Smooth muscle cell (in vitro differentiated cells): ENCODE measurements at regions not wholly inside any gene's neighbourhood (a gene's known extent, or its start where the extent isn't known, plus 50 kb on each side); places are given as distances from the start of the nearest gene placed in this dataset.

Source experiments
- DNase-seq: peaks from one replicate; lab custom pipeline; 2025; ENCODE audit not compliant: unreplicated experiment; lab: John Stamatoyannopoulos, UW
- H2AFZ ChIP-seq: fragments of 200-600 bp; sonication (generic); 2 replicates; pipeline ENCODE4 v1.6.0; 2016; ENCODE audit warnings: antibody characterized with exemption, low read depth, mild to moderate bottlenecking
- H3F3A ChIP-seq: fragments of 200-600 bp; sonication (generic); 2 replicates; pipeline ENCODE4 v1.6.0; 2017; ENCODE audit warnings: antibody characterized with exemption, low read depth
- H3K27ac ChIP-seq: fragments of 200-600 bp; sonication (generic); 2 replicates; pipeline ENCODE4 v1.5.1; 2016; ENCODE audit warnings: low read depth, mild to moderate bottlenecking
- H3K27me3 ChIP-seq: fragments of 200-600 bp; sonication (generic); 2 replicates; pipeline ENCODE4 v1.6.1; 2016; ENCODE audit warnings: low read depth, mild to moderate bottlenecking
- H3K36me3 ChIP-seq: fragments of 200-600 bp; sonication (generic); 2 replicates; pipeline ENCODE4 v1.5.1; 2016; ENCODE audit warnings: low read depth
- H3K4me1 ChIP-seq: fragments of 200-600 bp; sonication (generic); 2 replicates; pipeline ENCODE4 v1.5.1; 2016; ENCODE audit warnings: low read depth
- H3K4me2 ChIP-seq: fragments of 200-600 bp; sonication (generic); 2 replicates; pipeline ENCODE4 v1.6.0; 2016; ENCODE audit warnings: mild to moderate bottlenecking
- H3K4me3 ChIP-seq: fragments of 200-600 bp; sonication (generic); 2 replicates; pipeline ENCODE4 v1.5.1; 2016; ENCODE audit warnings: mild to moderate bottlenecking
- H3K79me2 ChIP-seq: fragments of 200-600 bp; sonication (generic); 2 replicates; pipeline ENCODE4 v1.6.0; 2016; ENCODE audit warnings: low read depth, mild to moderate bottlenecking
- H3K9ac ChIP-seq: fragments of 200-600 bp; sonication (generic); 2 replicates; pipeline ENCODE4 v1.6.0; 2016; ENCODE audit warnings: low read depth
- H3K9me3 ChIP-seq: fragments of 200-600 bp; sonication (generic); replicated peaks from 2 replicates; pipeline ENCODE4 v1.5.1; 2016; ENCODE audit warnings: low read depth
- H4K20me1 ChIP-seq: fragments of 200-600 bp; sonication (generic); 2 replicates; pipeline ENCODE4 v1.6.0; 2016; ENCODE audit warnings: low read depth
- WGBS: methylation state at CpG from one replicate; pipeline ENCODE4 v1.1.7; 2016; ENCODE audit warnings: low lambda C conversion rate; 5-methylcytosine and 5-hydroxymethylcytosine counted together
- TF ChIP-seq, protein P1 (sequence below): fragments of 200-600 bp; sonication (generic); IDR thresholded peaks from 2 replicates; pipeline ENCODE4 v1.5.1; 2017; ENCODE audit warnings: borderline replicate concordance, mild to moderate bottlenecking, antibody characterized with exemption; ENCODE audit not compliant: insufficient read depth, poor library complexity, severe bottlenecking

GRCh38 chr4:19924761-19925160 is 326.9 kb upstream of the SLIT2 start:
- H3K9me3 ChIP-seq, result no peaks in the 10 kb centered on the region
- no peak overlapping the region for H3K27ac ChIP-seq
- 96% methylated on average over 1 of the region's 1 CpG for WGBS
- H4K20me1 ChIP-seq, result no peaks in the 10 kb centered on the region
- no peak overlapping the region for H2AFZ ChIP-seq
- no peak overlapping the region for H3K4me2 ChIP-seq
- no peaks in the 10 kb centered on the region for H3K36me3 ChIP-seq
- no peaks in the 10 kb centered on the region for H3K79me2 ChIP-seq
- DNase-seq, result no peak
- H3K9ac ChIP-seq, result no peak overlapping the region
- H3K27me3 ChIP-seq, result no peaks in the 10 kb centered on the region
- H3K4me3 ChIP-seq, result no peak overlapping the region
- H3F3A ChIP-seq, result peaks cover 13% of the 10 kb centered on the region
- TF ChIP-seq, protein P1, sequence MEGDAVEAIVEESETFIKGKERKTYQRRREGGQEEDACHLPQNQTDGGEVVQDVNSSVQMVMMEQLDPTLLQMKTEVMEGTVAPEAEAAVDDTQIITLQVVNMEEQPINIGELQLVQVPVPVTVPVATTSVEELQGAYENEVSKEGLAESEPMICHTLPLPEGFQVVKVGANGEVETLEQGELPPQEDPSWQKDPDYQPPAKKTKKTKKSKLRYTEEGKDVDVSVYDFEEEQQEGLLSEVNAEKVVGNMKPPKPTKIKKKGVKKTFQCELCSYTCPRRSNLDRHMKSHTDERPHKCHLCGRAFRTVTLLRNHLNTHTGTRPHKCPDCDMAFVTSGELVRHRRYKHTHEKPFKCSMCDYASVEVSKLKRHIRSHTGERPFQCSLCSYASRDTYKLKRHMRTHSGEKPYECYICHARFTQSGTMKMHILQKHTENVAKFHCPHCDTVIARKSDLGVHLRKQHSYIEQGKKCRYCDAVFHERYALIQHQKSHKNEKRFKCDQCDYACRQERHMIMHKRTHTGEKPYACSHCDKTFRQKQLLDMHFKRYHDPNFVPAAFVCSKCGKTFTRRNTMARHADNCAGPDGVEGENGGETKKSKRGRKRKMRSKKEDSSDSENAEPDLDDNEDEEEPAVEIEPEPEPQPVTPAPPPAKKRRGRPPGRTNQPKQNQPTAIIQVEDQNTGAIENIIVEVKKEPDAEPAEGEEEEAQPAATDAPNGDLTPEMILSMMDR, result no peak
- H3K4me1 ChIP-seq, result no peaks in the 10 kb centered on the region

DNA sequence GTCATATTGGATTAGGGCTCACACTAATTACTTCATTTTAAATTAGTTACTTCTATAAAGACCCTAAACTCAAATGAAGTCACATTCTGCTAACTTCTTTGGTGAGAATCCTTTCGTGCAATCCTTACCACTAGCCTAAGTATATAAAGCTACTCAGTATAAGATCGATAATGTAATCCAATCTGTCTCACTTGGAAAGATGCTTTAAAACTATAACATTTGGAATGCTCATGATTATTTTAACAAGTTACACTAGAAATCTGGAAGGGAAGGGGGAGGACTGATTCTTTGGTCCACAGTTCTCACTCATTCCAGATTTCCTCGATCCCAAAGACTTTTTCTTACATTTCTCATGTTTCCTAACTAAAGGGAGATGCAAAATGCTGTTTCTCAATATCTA is 336.4 kb upstream of the SLIT2 start:
- TF ChIP-seq, protein P1, result no peak
- WGBS, result 93% methylated on average over 3 of the region's 3 CpGs

DNA sequence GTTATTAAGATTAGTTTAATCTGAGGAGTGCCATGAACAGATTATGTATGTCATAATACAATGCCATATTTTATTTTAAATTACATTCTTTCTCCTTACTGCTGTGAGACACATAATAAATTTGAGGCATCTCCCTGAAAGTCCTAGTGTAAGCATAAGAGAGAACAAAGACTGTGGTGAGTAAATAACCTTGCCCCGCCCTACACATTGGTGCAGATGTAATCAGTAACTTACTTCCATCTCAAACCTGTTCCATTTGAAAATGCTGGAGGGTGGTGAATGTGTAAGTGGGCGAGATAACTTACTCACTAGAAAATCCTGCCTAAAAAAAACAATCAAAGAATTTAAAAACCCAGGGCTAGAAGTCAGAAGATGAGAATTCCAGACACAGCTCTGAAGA is 338.1 kb upstream of the SLIT2 start:
- 78% methylated on average over 2 of the region's 2 CpGs for WGBS
- Histone ChIP-seq H3K4me3 (no peak overlapping the region), H4K20me1 (no peaks in the 10 kb centered on the region), H3K9me3 (no peaks in the 10 kb centered on the region), H3K79me2 (no peaks in the 10 kb centered on the region), H3K36me3 (no peaks in the 10 kb centered on the region), H2AFZ (peak overlapping the region; percentile 49), H3K4me1 (no peaks in the 10 kb centered on the region), H3K27ac (no peak overlapping the region), H3K9ac (no peak overlapping the region), H3K4me2 (no peak overlapping the region), H3F3A (no peaks in the 10 kb centered on the region), H3K27me3 (no peaks in the 10 kb centered on the region)
- TF ChIP-seq, protein P1, result no peak
- no peak for DNase-seq

More for the DNA sequence above, 336.4 kb upstream of the SLIT2 start:
- H3K27me3 ChIP-seq, result no peaks in the 10 kb centered on the region
- H3K79me2 ChIP-seq, result no peaks in the 10 kb centered on the region
- H3K9ac ChIP-seq, result no peak overlapping the region
- H3K9me3 ChIP-seq, result no peaks in the 10 kb centered on the region
- H3K4me3 ChIP-seq, result no peak overlapping the region
- no peaks in the 10 kb centered on the region for H3K36me3 ChIP-seq
- H4K20me1 ChIP-seq, result no peaks in the 10 kb centered on the region
- no peak overlapping the region for H3K27ac ChIP-seq
- DNase-seq, result no peak
- no peaks in the 10 kb centered on the region for H3F3A ChIP-seq
- H3K4me2 ChIP-seq, result no peak overlapping the region
- no peak overlapping the region for H2AFZ ChIP-seq
- no peaks in the 10 kb centered on the region for H3K4me1 ChIP-seq

DNA sequence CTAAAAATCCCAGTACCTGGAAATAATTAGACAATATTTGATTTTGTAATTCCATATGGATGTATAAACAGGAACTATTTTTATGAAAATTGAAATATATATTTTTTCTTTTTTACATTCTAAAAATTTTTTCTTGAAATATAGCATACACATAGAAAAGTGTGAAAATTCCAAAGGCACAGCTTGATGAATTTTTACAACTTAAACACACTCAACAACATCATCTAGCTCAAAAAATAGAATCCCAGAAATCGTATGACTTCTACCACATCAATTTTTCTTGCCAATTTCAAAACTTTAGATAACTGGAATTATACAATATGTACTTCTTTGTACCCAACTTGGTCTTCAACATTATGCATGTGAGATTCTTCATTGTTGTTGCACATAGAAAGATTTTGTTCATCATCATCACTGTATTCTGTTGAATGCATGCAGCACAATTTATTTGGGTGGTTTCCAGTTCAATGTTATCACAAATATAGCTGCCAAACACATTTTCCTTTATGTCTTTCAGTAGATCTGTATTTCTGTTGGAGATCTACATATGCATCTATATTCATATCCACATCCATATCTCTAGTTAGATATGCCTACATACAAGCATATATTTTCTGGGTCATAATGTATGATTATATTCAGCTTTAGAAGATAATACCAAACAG is 340.7 kb upstream of the SLIT2 start:
- H3K27me3 ChIP-seq, result no peaks in the 10 kb centered on the region
- no peak overlapping the region for H3K27ac ChIP-seq
- no peak for DNase-seq
- no peaks in the 10 kb centered on the region for H3K36me3 ChIP-seq
- H4K20me1 ChIP-seq, result no peaks in the 10 kb centered on the region
- no peaks in the 10 kb centered on the region for H3K4me1 ChIP-seq
- H3K9me3 ChIP-seq, result no peaks in the 10 kb centered on the region
- no peaks in the 10 kb centered on the region for H3F3A ChIP-seq
- H2AFZ ChIP-seq, result no peak overlapping the region
- H3K4me2 ChIP-seq, result no peak overlapping the region
- WGBS, result 88% methylated on average over 1 of the region's 1 CpG
- H3K9ac ChIP-seq, result no peak overlapping the region
- TF ChIP-seq, protein P1, result no peak
- no peak overlapping the region for H3K4me3 ChIP-seq
- no peaks in the 10 kb centered on the region for H3K79me2 ChIP-seq
